HCT116 (cell line): ENCODE measurements at regions not wholly inside any gene's neighbourhood (a gene's known extent, or its start where the extent isn't known, plus 50 kb on each side); places are given as distances from the start of the nearest gene placed in this dataset.

Experiments
- ATAC-seq: fragments of 200-7000 bp; cut with Tn5 transposase; 2 replicates; pipeline ENCODE4 v1.9.1; 2020; ENCODE audit warnings: mild to moderate bottlenecking, moderate library complexity
- BruUV-seq: library from RNA; stranded (reverse); fragments of 400-500 nt; replicated peaks from 2 replicates; lab custom pipeline; 2021; lab: Mats Ljungman, UMichigan
- CTCF ChIA-PET: fragments of 300-600 bp; sonication (Branson Sonifier 250); formaldehyde crosslinking; loops from one replicate; lab custom pipeline; 2021; ENCODE audit warnings: antibody characterized with exemption; lab: Charles Lee
- POLR2A ChIA-PET: fragments of 300-600, 350-600 bp; sonication (Branson Sonifier 250); formaldehyde crosslinking; loops from one replicate; lab custom pipeline; 2021; ENCODE audit warnings: antibody characterized with exemption; lab: Charles Lee
- RAD21 ChIA-PET, 2 experiments: fragments of 300-600 bp; sonication (Branson Sonifier 250); formaldehyde crosslinking; loops; one replicate each; lab custom pipeline; 2023; ENCODE audit warnings: low total read pairs in 2 of 2; ENCODE audit not compliant: uncharacterized antibody in 2 of 2, unreplicated experiment in 2 of 2, low non-redundant PET in 1 of 2; lab: Charles Lee
- DNase-seq: peaks from one replicate; pipeline ENCODE4 v3.0.0-alpha.2; 2010; ENCODE audit warnings: low read depth, low spot score
- H2AFZ ChIP-seq: fragments of 200-600 bp; shearing (Covaris generic), sonication (generic); 2 replicates; pipeline ENCODE4 v1.6.1; 2017; ENCODE audit warnings: low read depth, mixed run types, mixed read lengths, antibody characterized with exemption, low read length; ENCODE audit not compliant: poor library complexity, severe bottlenecking
- H3K27ac ChIP-seq: 2 replicates; pipeline ENCODE4 v1.5.1; 2012; ENCODE audit warnings: low read depth, low read length
- H3K27me3 ChIP-seq: fragments of 200-600 bp; sonication (generic); 2 replicates; pipeline ENCODE4 v1.6.1; 2016; ENCODE audit warnings: mixed run types, low read length, mixed read lengths; ENCODE audit not compliant: insufficient read depth
- H3K36me3 ChIP-seq, 2 experiments: fragments of 200-500 bp in 1 of 2; fragments of 200-600 bp in 1 of 2; sonication (Bioruptor generic) in 1 of 2; sonication (generic) in 1 of 2; 2 replicates each; pipeline versions ENCODE4 v1.5.1 to v1.6.1; 2014 to 2016; ENCODE audit warnings: low read length in 2 of 2, inconsistent platforms in 1 of 2, mixed read lengths in 1 of 2, mixed run types in 1 of 2; ENCODE audit not compliant: insufficient read depth in 2 of 2, control insufficient read depth in 1 of 2
- H3K4me1 ChIP-seq, 2 experiments: fragments of 200-600 bp in 1 of 2; sonication (generic) in 1 of 2; 2 replicates each; pipeline versions ENCODE4 v1.5.1 to v1.6.1; 2012 to 2017; ENCODE audit warnings: low read length in 2 of 2, inconsistent platforms in 1 of 2, mild to moderate bottlenecking in 1 of 2, mixed read lengths in 1 of 2, mixed run types in 1 of 2, moderate library complexity in 1 of 2; ENCODE audit not compliant: insufficient read depth in 2 of 2, control insufficient read depth in 1 of 2
- H3K4me2 ChIP-seq: fragments of 200-600 bp; sonication (generic); 2 replicates; pipeline ENCODE4 v1.6.1; 2017; ENCODE audit warnings: mixed run types, low read length, mixed read lengths
- H3K4me3 ChIP-seq, 2 experiments: fragments of 200-600 bp in 1 of 2; sonication (generic) in 1 of 2; replicated peaks in 1 of 2; 2 replicates each; pipeline ENCODE4 v1.5.1; 2011 to 2016; ENCODE audit warnings: low read length in 2 of 2, control low read depth in 1 of 2, low read depth in 1 of 2, mild to moderate bottlenecking in 1 of 2, mixed read lengths in 1 of 2, mixed run types in 1 of 2
- H3K79me2 ChIP-seq: fragments of 200-600 bp; sonication (generic); 2 replicates; pipeline ENCODE4 v1.6.1; 2017; ENCODE audit warnings: mild to moderate bottlenecking, mixed run types, low read length, moderate library complexity, mixed read lengths; ENCODE audit not compliant: insufficient read depth
- H3K9ac ChIP-seq: fragments of 200-600 bp; sonication (generic); 2 replicates; pipeline ENCODE4 v1.6.1; 2016; ENCODE audit warnings: low read length, mixed read lengths
- H3K9me2 ChIP-seq: fragments of 200-600 bp; sonication (generic), shearing (Covaris generic); 2 replicates; pipeline ENCODE4 v1.6.1; 2017; ENCODE audit warnings: mixed run types, mild to moderate bottlenecking, moderate library complexity; ENCODE audit not compliant: insufficient read depth
- H3K9me3 ChIP-seq, 2 experiments: fragments of 200-500 bp in 1 of 2; fragments of 200-600 bp in 1 of 2; sonication (Bioruptor generic) in 1 of 2; sonication (generic) in 1 of 2; 2 replicates each; pipeline ENCODE4 v1.6.1; 2014 to 2017; ENCODE audit warnings: low read length in 2 of 2, mixed read lengths in 2 of 2, inconsistent platforms in 1 of 2, low read depth in 1 of 2, mild to moderate bottlenecking in 1 of 2, mixed run types in 1 of 2, moderate library complexity in 1 of 2; ENCODE audit not compliant: control insufficient read depth in 1 of 2, insufficient read depth in 1 of 2
- H4K20me1 ChIP-seq: fragments of 200-600 bp; sonication (generic), shearing (Covaris generic); 2 replicates; pipeline ENCODE4 v1.6.1; 2017; ENCODE audit warnings: mixed run types, mild to moderate bottlenecking, moderate library complexity; ENCODE audit not compliant: insufficient read depth
- CEBPB ChIP-seq: IDR thresholded peaks from 2 replicates; pipeline ENCODE4 v1.6.1; 2012; ENCODE audit warnings: low read depth
- CTCF ChIP-seq, 3 experiments: fragments of 200-600 bp in 1 of 3; sonication (generic) in 1 of 3; IDR thresholded peaks in 2 of 3; conservative IDR thresholded peaks in 1 of 3; 2 replicates each; pipeline ENCODE4 v1.5.1; 2012 to 2017; ENCODE audit warnings: low read depth in 2 of 3, low read length in 2 of 3, antibody characterized with exemption in 1 of 3, borderline replicate concordance in 1 of 3, control low read depth in 1 of 3, mild to moderate bottlenecking in 1 of 3, mixed read lengths in 1 of 3, mixed run types in 1 of 3, moderate library complexity in 1 of 3; ENCODE audit not compliant: insufficient read depth in 1 of 3
- ELF1 ChIP-seq: IDR thresholded peaks from 2 replicates; pipeline ENCODE4 v1.6.1; 2012; ENCODE audit warnings: low read depth, borderline replicate concordance
- EZH2 ChIP-seq: fragments of 200-600 bp; sonication (generic); IDR thresholded peaks from 2 replicates; pipeline ENCODE4 v1.6.1; 2017; ENCODE audit warnings: antibody characterized with exemption, mixed run types
- FOSL1 ChIP-seq: IDR thresholded peaks from 2 replicates; pipeline ENCODE4 v1.6.1; 2012; ENCODE audit warnings: low read depth
- POLR2A ChIP-seq: IDR thresholded peaks from 2 replicates; pipeline ENCODE4 v1.7.0; 2011; ENCODE audit warnings: borderline replicate concordance; ENCODE audit not compliant: insufficient read depth, insufficient read length; ENCODE audit errors: extremely low read depth
- RAD21 ChIP-seq: IDR thresholded peaks from 2 replicates; pipeline ENCODE4 v1.6.1; 2012; ENCODE audit warnings: low read depth, mild to moderate bottlenecking
- REST ChIP-seq: IDR thresholded peaks from 2 replicates; pipeline ENCODE4 v1.6.1; 2012; ENCODE audit warnings: low read depth
- TCF7L2 ChIP-seq: IDR thresholded peaks from 2 replicates; pipeline ENCODE4 v1.7.0; 2011; ENCODE audit warnings: borderline replicate concordance, inconsistent platforms; ENCODE audit not compliant: insufficient read depth, insufficient read length; ENCODE audit errors: extremely low read depth
- ZBTB33 ChIP-seq: IDR thresholded peaks from 2 replicates; pipeline ENCODE4 v1.6.1; 2011; ENCODE audit warnings: mild to moderate bottlenecking, low read length, moderate library complexity; ENCODE audit not compliant: insufficient replicate concordance; ENCODE audit errors: extremely low read depth
- intact Hi-C: fragments of 100-400 bp; cut with micrococcal nuclease; formaldehyde crosslinking; loops from 2 replicates; pipeline ENCODE4 v1.10.0; 2022

GRCh38 chr11:82195283-82195682, 538.4 kb downstream of the FAM181B start:
- peaks cover 3 to 11% of the 10 kb centered on the region in 2 experiments; a peak in 2 of 4 replicates for H3K9me3 ChIP-seq
- H3K27ac ChIP-seq, result no peak overlapping the region
- no peak for TF ChIP-seq TCF7L2
- no peak for TF ChIP-seq CTCF (IDR thresholded peaks at IDR 0.05 in 2 of 3, conservative IDR thresholded peaks at IDR 0.05 in 1 of 3; ENCODE audit: borderline replicate concordance in 1 of 3, insufficient read depth in 1 of 3, low read depth in 2 of 3, low read length in 2 of 3)
- TF ChIP-seq ELF1, result no peak
- no peak for TF ChIP-seq REST
- no peak for TF ChIP-seq ZBTB33
- TF ChIP-seq RAD21, result no peak
- TF ChIP-seq CEBPB, result no peak
- no peak for TF ChIP-seq FOSL1
- no peak for TF ChIP-seq EZH2
- no peak for TF ChIP-seq POLR2A
- ChIA-PET POLR2A (no interaction called here), CTCF (no interaction called here), RAD21 (no interaction called here)
- ATAC-seq, result no peak
- no peaks in the 10 kb centered on the region for H3K4me1 ChIP-seq
- H3K9ac ChIP-seq, result no peak overlapping the region
- no peaks in the 10 kb centered on the region for H3K36me3 ChIP-seq
- BruUV-seq, result no TSS peak
- H3K27me3 ChIP-seq, result no peaks in the 10 kb centered on the region
- no peak overlapping the region for H2AFZ ChIP-seq
- no peaks in the 10 kb centered on the region for H3K9me2 ChIP-seq
- intact Hi-C loops, result no loop called here
- no peaks in the 10 kb centered on the region for H4K20me1 ChIP-seq
- no peaks in the 10 kb centered on the region for H3K79me2 ChIP-seq
- DNase-seq, result no peak
- H3K4me3 ChIP-seq, result no peak overlapping the region
- H3K4me2 ChIP-seq, result no peak overlapping the region
